ENCODE measurements at regions not wholly inside any gene's neighbourhood (a gene's known extent, or its start where the extent isn't known, plus 50 kb on each side); places are given as distances from the start of the nearest gene placed in this dataset.

DNA sequence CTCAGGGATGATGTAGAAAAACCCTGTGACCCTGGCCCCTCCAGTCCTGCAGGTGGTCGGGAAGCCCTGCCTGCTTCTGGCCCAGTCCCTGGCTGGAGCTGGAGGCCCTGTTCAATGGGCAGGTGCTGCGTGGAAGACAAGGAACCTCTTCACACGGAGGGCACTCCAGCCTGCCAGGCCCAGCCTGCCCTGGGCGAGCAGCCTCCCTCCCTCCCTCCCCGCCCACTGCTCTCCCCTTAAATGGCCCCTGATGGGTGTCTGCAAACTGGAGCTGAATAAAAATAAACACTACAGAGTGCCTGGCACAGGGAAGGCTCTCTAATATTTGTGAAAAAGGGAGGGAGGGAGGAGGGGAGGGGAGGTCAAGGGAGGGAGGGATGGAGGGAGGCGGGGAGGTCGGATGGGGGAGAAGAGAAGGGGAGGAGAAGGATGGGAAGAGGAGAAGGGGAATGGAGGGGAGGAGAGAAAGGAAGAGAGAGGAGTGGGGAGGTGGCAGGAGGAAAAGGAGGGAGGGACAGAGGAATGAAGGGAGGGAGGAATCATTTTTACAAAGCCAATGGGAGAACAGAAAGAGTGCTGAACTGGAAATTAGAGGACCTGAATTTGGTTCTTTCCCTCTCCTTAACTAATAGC lies 222.8 kb upstream of the TNRC6C start:
- no peak overlapping the region for H3K4me3 ChIP-seq (ENCODE audit: low read length)
- Mint-ChIP-seq H3K27me3 (peaks cover 11% of the 10 kb centered on the region), H3K4me3 (no peak overlapping the region), H3K36me3 (ENCODE audit: low read depth) (no peaks in the 10 kb centered on the region), H3K27ac (no peak overlapping the region), H3K4me1 (ENCODE audit: low read depth) (no peaks in the 10 kb centered on the region), H3K9me3 (peaks cover 7% of the 10 kb centered on the region)
- H3K4me1 ChIP-seq (ENCODE audit: insufficient read depth, low read length), result no peaks in the 10 kb centered on the region
- intact Hi-C loops (cut with DNase I, micrococcal nuclease), result no loop called here
- DNase-seq, result no peak
- H3K27me3 ChIP-seq (ENCODE audit: control insufficient read depth in 1 of 2, insufficient read depth in 2 of 2, low read length in 2 of 2), result peaks cover 4 to 10% of the 10 kb centered on the region in 2 experiments
- H3K36me3 ChIP-seq (ENCODE audit: insufficient read depth, low read length), result no peaks in the 10 kb centered on the region
- CTCF ChIA-PET, result no interaction called here
- TF ChIP-seq, protein P1, sequence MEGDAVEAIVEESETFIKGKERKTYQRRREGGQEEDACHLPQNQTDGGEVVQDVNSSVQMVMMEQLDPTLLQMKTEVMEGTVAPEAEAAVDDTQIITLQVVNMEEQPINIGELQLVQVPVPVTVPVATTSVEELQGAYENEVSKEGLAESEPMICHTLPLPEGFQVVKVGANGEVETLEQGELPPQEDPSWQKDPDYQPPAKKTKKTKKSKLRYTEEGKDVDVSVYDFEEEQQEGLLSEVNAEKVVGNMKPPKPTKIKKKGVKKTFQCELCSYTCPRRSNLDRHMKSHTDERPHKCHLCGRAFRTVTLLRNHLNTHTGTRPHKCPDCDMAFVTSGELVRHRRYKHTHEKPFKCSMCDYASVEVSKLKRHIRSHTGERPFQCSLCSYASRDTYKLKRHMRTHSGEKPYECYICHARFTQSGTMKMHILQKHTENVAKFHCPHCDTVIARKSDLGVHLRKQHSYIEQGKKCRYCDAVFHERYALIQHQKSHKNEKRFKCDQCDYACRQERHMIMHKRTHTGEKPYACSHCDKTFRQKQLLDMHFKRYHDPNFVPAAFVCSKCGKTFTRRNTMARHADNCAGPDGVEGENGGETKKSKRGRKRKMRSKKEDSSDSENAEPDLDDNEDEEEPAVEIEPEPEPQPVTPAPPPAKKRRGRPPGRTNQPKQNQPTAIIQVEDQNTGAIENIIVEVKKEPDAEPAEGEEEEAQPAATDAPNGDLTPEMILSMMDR (IDR thresholded peaks at IDR 0.05), result no peak
- ATAC-seq (ENCODE audit: poor library complexity), result no peak
- POLR2A ChIA-PET, result no interaction called here
- H3K27ac ChIP-seq (ENCODE audit: low read depth in 1 of 2, low read length in 2 of 2), result no peak overlapping the region
- peaks cover 0 to 17% of the 10 kb centered on the region in 2 experiments for H3K9me3 ChIP-seq (ENCODE audit: control insufficient read depth in 1 of 2, insufficient read depth in 1 of 2, low read length in 2 of 2)

DNA sequence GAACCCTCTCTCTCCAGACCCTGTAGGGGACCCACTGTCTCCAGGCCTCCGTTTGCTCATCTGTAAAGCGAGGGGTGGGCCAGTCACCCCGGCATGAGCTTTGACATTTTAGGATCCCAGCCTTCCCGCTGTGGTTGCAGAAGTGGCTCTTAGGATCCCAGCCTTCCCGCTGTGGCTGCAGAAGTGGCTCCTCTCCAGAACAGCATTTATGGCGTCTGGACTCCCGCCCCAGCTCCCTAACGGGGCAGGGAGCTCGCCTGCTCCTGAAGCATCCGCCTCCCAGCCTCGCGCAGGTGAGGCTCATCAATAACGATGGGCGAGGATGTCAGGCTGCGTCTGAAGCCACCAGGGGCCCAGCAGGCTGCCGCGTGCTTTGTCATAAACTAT lies 222.3 kb upstream of the TNRC6C start:
- H3K4me3 ChIP-seq (ENCODE audit: low read length), result no peak overlapping the region
- TF ChIP-seq, protein P1 (IDR thresholded peaks at IDR 0.05), result no peak
- DNase-seq, result no peak

DNA sequence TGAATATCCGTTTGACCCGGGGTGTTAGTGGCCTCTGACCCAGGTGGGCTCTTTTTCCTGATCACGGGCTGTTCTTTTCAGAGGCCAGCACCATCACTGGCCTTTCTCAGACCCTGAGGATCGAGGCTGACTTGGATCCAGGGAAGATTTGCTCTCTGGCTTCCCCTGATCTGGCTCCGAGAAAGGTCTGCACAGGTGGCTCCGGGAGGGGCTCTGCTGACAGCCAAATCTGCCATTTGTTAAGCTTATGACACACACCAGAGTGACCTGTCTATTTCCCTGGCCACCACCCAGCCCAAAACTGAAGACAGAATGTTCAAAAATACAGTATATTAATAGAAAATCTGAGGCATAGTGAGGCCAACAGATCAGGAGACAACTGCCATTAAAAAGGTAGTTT lies 221.8 kb upstream of the TNRC6C start:
- H3K4me1 Mint-ChIP-seq (ENCODE audit: low read depth), result no peaks in the 10 kb centered on the region
- H3K9me3 ChIP-seq (ENCODE audit: control insufficient read depth in 1 of 2, insufficient read depth in 1 of 2, low read length in 2 of 2), result peaks cover 0 to 18% of the 10 kb centered on the region in 2 experiments
- ATAC-seq (ENCODE audit: poor library complexity) (no peak), DNase-seq (no peak)
- CTCF ChIA-PET, result no interaction called here
- no peak overlapping the region for H3K4me3 ChIP-seq (ENCODE audit: low read length)
- H3K36me3 ChIP-seq (ENCODE audit: insufficient read depth, low read length), result no peaks in the 10 kb centered on the region
- peaks cover 4 to 7% of the 10 kb centered on the region in 2 experiments for H3K27me3 ChIP-seq (ENCODE audit: control insufficient read depth in 1 of 2, insufficient read depth in 2 of 2, low read length in 2 of 2)
- H3K27ac ChIP-seq (ENCODE audit: low read depth in 1 of 2, low read length in 2 of 2), result no peak overlapping the region
- intact Hi-C loops (cut with DNase I, micrococcal nuclease), result no loop called here
- no peaks in the 10 kb centered on the region for H3K4me1 ChIP-seq (ENCODE audit: insufficient read depth, low read length)
- POLR2A ChIA-PET, result no interaction called here
- TF ChIP-seq, protein P1 (IDR thresholded peaks at IDR 0.05), result no peak
- peaks cover 11% of the 10 kb centered on the region for H3K27me3 Mint-ChIP-seq
- no peak overlapping the region for H3K27ac Mint-ChIP-seq
- no peak overlapping the region for H3K4me3 Mint-ChIP-seq
- peaks cover 7% of the 10 kb centered on the region for H3K9me3 Mint-ChIP-seq
- H3K36me3 Mint-ChIP-seq (ENCODE audit: low read depth), result no peaks in the 10 kb centered on the region

More for the DNA sequence above, 222.3 kb upstream of the TNRC6C start:
- Histone ChIP-seq H3K36me3 (ENCODE audit: insufficient read depth, low read length) (no peaks in the 10 kb centered on the region), H3K27ac (ENCODE audit: low read depth in 1 of 2, low read length in 2 of 2) (no peak overlapping the region), H3K4me1 (ENCODE audit: insufficient read depth, low read length) (no peaks in the 10 kb centered on the region), H3K9me3 (ENCODE audit: control insufficient read depth in 1 of 2, insufficient read depth in 1 of 2, low read length in 2 of 2) (peaks cover 0 to 20% of the 10 kb centered on the region in 2 experiments), H3K27me3 (ENCODE audit: control insufficient read depth in 1 of 2, insufficient read depth in 2 of 2, low read length in 2 of 2) (peaks cover 4 to 10% of the 10 kb centered on the region in 2 experiments)
- peaks cover 7% of the 10 kb centered on the region for H3K9me3 Mint-ChIP-seq
- no peak for ATAC-seq (ENCODE audit: poor library complexity)
- H3K27ac Mint-ChIP-seq, result no peak overlapping the region
- H3K4me1 Mint-ChIP-seq (ENCODE audit: low read depth), result no peaks in the 10 kb centered on the region
- POLR2A ChIA-PET, result no interaction called here
- CTCF ChIA-PET, result no interaction called here
- no peaks in the 10 kb centered on the region for H3K36me3 Mint-ChIP-seq (ENCODE audit: low read depth)
- intact Hi-C loops (cut with DNase I, micrococcal nuclease), result no loop called here
- H3K4me3 Mint-ChIP-seq, result no peak overlapping the region
- H3K27me3 Mint-ChIP-seq, result peaks cover 11% of the 10 kb centered on the region
